ENCODE measurements at regions not wholly inside any gene's neighbourhood (a gene's known extent, or its start where the extent isn't known, plus 50 kb on each side); places are given as distances from the start of the nearest gene placed in this dataset.

DNA sequence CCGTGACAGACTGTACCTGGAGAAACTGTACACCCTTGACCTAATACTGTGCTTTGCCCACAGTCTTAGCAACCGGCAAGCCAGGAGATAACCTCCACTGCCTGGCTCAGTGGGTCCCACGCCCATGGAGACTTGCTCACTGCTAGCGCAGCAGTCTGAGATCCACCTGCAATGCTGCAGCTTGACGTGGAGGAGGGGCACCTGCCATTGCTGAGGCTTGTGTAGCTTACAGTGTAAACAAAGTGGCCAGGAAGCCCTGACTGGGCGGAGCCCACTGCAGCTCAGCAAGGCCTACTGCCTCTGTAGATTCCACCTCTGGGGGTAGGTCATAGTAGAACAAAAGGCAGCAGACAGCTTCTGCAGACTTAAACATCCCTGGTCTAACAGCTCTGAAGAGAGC, 189.3 kb downstream of the EDEM1 start:
- TF ChIP-seq, protein P1, sequence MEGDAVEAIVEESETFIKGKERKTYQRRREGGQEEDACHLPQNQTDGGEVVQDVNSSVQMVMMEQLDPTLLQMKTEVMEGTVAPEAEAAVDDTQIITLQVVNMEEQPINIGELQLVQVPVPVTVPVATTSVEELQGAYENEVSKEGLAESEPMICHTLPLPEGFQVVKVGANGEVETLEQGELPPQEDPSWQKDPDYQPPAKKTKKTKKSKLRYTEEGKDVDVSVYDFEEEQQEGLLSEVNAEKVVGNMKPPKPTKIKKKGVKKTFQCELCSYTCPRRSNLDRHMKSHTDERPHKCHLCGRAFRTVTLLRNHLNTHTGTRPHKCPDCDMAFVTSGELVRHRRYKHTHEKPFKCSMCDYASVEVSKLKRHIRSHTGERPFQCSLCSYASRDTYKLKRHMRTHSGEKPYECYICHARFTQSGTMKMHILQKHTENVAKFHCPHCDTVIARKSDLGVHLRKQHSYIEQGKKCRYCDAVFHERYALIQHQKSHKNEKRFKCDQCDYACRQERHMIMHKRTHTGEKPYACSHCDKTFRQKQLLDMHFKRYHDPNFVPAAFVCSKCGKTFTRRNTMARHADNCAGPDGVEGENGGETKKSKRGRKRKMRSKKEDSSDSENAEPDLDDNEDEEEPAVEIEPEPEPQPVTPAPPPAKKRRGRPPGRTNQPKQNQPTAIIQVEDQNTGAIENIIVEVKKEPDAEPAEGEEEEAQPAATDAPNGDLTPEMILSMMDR (IDR thresholded peaks at IDR 0.05): no peak
- TF ChIP-seq POLR2A (IDR thresholded peaks at IDR 0.05): no peak

All from Peyer's patch (tissue), 4 donors.